HUES64 (cell line): ENCODE measurements at regions not wholly inside any gene's neighbourhood (a gene's known extent, or its start where the extent isn't known, plus 50 kb on each side); places are given as distances from the start of the nearest gene placed in this dataset.

Experiments used
- H3K27ac ChIP-seq: 2 replicates; pipeline ENCODE4 v1.7.0; 2013; ENCODE audit warnings: low read depth, low read length, inconsistent platforms
- H3K27me3 ChIP-seq: 2 replicates; pipeline ENCODE4 v1.6.1; 2013; ENCODE audit warnings: mild to moderate bottlenecking, low read length; ENCODE audit not compliant: insufficient read depth
- H3K36me3 ChIP-seq: 2 replicates; pipeline ENCODE4 v1.6.1; 2013; ENCODE audit warnings: mild to moderate bottlenecking, low read length; ENCODE audit not compliant: insufficient read depth
- H3K4me1 ChIP-seq: 2 replicates; pipeline ENCODE4 v1.6.1; 2013; ENCODE audit warnings: mild to moderate bottlenecking, low read length, moderate library complexity; ENCODE audit not compliant: insufficient read depth
- H3K4me3 ChIP-seq: 2 replicates; pipeline ENCODE4 v1.5.1; 2013; ENCODE audit warnings: mild to moderate bottlenecking, low read length, moderate library complexity
- H3K9ac ChIP-seq: 2 replicates; pipeline ENCODE4 v1.6.1; 2013; ENCODE audit warnings: mild to moderate bottlenecking, low read depth, low read length
- H3K9me3 ChIP-seq: 2 replicates; pipeline ENCODE4 v1.6.1; 2013; ENCODE audit warnings: low read depth, low read length; ENCODE audit not compliant: insufficient read depth
- WGBS: fragments of 150-250, 120-280 bp; methylation state at CpG from one replicate; pipeline ENCODE4 v1.1.7; 2013; ENCODE audit warnings: missing lambda C conversion rate; 5-methylcytosine and 5-hydroxymethylcytosine counted together

- H3K36me3 ChIP-seq: no peaks in the 10 kb centered on the region
- no peaks in the 10 kb centered on the region; the same call in 1 of the 2 replicates for H3K4me1 ChIP-seq
- H3K27ac ChIP-seq: no peak overlapping the region
- no peaks in the 10 kb centered on the region for H3K27me3 ChIP-seq
- 74% methylated on average over 2 of the region's 2 CpGs for WGBS
- H3K9ac ChIP-seq: no peak overlapping the region
- H3K4me3 ChIP-seq: no peak overlapping the region
- H3K9me3 ChIP-seq: no peaks in the 10 kb centered on the region
These were observed 90.6 kb downstream of the TNFSF13B start for GRCh38 chr13:108360139-108360538.

- Histone ChIP-seq H3K4me3 (no peak overlapping the region), H3K36me3 (no peaks in the 10 kb centered on the region), H3K9ac (no peak overlapping the region), H3K27ac (no peak overlapping the region), H3K9me3 (no peaks in the 10 kb centered on the region), H3K27me3 (no peaks in the 10 kb centered on the region), H3K4me1 (no peaks in the 10 kb centered on the region; the same call in 1 of the 2 replicates)
- 92% methylated on average over 9 of the region's 9 CpGs for WGBS
These were observed 92.3 kb downstream of the TNFSF13B start for GRCh38 chr13:108361769-108362168.

- WGBS: 96% methylated on average over 5 of the region's 5 CpGs
- no peak overlapping the region for H3K27ac ChIP-seq
- H3K4me1 ChIP-seq: no peaks in the 10 kb centered on the region; the same call in 1 of the 2 replicates
- no peak overlapping the region for H3K9ac ChIP-seq
- no peak overlapping the region for H3K4me3 ChIP-seq
- H3K27me3 ChIP-seq: no peaks in the 10 kb centered on the region
- no peaks in the 10 kb centered on the region for H3K9me3 ChIP-seq
- no peaks in the 10 kb centered on the region for H3K36me3 ChIP-seq
These were observed 94.1 kb downstream of the TNFSF13B start for GRCh38 chr13:108363666-108364065.

GRCh38 chr13:108365255-108365654 is 95.7 kb downstream of the TNFSF13B start:
- 75% methylated on average over 4 of the region's 4 CpGs for WGBS
- Histone ChIP-seq H3K36me3 (no peaks in the 10 kb centered on the region), H3K4me1 (no peaks in the 10 kb centered on the region; the same call in 1 of the 2 replicates), H3K27me3 (no peaks in the 10 kb centered on the region), H3K9ac (no peak overlapping the region), H3K27ac (no peak overlapping the region), H3K4me3 (no peak overlapping the region), H3K9me3 (no peaks in the 10 kb centered on the region)

DNA sequence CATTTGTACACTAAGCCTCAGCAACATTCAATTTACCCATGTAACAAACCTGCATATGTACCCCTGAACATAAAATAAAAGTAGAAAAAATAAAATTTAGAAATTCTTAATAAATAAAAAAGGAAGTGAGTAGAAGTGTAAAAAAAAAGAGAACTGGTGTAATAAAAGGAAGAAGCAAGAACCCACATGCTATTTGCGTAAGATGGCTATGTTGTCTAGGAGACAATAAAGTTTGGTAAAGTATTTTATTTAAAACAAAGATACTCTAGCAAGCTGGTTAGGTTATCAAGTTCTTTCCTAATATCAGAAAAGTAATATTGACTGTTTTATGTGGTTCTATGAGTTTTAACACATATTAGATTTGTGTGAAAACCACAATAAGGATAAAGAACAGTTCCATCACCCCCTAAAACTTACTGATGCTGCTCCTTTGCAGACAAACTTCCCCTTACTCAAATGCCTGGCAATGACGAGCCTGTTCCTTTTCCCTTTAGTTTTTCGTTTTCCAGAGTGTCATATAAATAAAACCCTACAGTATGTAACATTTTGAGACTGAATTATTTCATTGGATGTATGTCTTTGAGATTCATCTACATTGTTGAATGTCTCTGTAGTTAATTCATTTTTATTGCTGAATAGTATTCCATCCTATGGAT is 98.9 kb downstream of the TNFSF13B start:
- no peaks in the 10 kb centered on the region for H3K27me3 ChIP-seq
- H3K36me3 ChIP-seq: no peaks in the 10 kb centered on the region
- no peaks in the 10 kb centered on the region for H3K9me3 ChIP-seq
- WGBS: 98% methylated on average over 3 of the region's 3 CpGs
- no peak overlapping the region for H3K27ac ChIP-seq
- H3K4me3 ChIP-seq: no peak overlapping the region
- no peak overlapping the region for H3K9ac ChIP-seq
- no peaks in the 10 kb centered on the region; the same call in 1 of the 2 replicates for H3K4me1 ChIP-seq

DNA sequence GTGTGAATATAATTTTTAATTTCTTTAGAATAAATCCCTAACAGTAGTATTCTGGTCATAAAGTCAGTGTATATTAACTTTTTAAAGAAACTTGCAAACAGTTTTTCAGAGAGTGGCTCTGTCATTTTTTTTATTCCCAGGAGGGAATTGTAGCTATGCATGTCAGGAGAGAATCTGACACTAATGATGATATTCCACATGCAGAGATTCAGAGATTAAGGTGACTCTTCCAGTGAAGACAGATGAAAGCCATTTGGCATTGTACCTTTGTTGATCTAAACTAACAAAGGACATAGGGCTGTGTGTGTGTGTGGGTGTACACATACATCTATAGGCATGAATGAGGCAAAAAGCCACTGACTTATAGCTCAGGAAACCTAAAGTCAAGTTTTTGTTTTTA is 99.9 kb downstream of the TNFSF13B start:
- H3K27ac ChIP-seq: no peak overlapping the region

DNA sequence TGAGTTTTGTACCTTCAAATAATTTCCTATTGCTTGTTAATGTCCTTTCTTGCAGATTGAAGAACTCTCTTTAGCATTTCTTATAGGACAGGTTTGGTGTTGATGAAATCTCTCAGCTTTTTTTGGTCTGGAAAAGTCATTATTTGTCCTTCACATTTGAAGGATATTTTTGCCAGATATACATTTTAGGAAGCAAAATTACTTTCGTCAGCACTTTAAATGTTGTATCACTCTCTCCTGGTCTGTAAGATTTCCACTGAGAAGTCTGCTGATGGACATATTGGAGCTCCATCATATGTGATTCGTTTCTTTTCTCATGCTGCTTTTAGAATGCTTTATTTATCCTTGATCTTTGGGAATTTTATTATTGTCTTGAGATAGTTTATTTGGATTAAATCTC is 105.5 kb downstream of the TNFSF13B start:
- Histone ChIP-seq H3K27ac (no peak overlapping the region), H3K9me3 (no peaks in the 10 kb centered on the region), H3K4me3 (no peak overlapping the region), H3K4me1 (no peaks in the 10 kb centered on the region), H3K36me3 (no peaks in the 10 kb centered on the region), H3K27me3 (no peaks in the 10 kb centered on the region), H3K9ac (no peak overlapping the region)
- WGBS: 100% methylated on average over 2 of the region's 2 CpGs

More for the DNA sequence above, 99.9 kb downstream of the TNFSF13B start:
- Histone ChIP-seq H3K4me3 (no peak overlapping the region), H3K4me1 (no peaks in the 10 kb centered on the region; the same call in 1 of the 2 replicates), H3K36me3 (no peaks in the 10 kb centered on the region), H3K9ac (no peak overlapping the region), H3K9me3 (no peaks in the 10 kb centered on the region), H3K27me3 (no peaks in the 10 kb centered on the region)

GRCh38 chr13:108375772-108376171 is 106.3 kb downstream of the TNFSF13B start:
- Histone ChIP-seq H3K4me3 (no peak overlapping the region), H3K36me3 (no peaks in the 10 kb centered on the region), H3K27ac (no peak overlapping the region), H3K27me3 (no peaks in the 10 kb centered on the region), H3K4me1 (no peaks in the 10 kb centered on the region), H3K9me3 (no peaks in the 10 kb centered on the region), H3K9ac (no peak overlapping the region)
- WGBS: 95% methylated on average over 2 of the region's 2 CpGs

DNA sequence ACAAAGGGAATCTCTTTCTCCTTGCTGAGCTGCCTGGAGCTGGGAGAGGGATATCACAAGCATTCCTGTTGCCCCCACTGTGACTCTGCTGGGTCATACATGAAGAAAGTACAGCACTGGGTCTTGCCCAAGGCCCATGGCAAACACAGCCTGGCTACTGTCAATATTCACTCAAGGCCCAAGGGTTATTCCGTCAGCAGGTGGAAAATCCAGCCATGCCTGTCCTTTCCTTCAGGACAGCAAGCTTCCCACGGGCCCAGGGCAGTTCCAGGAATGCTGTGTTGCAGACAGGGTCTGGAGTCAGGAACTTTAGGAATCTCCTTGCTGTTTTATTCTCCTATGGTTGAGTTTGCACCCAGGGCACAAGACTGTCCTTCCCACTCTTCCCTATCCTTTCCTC is 106.8 kb downstream of the TNFSF13B start:
- H3K36me3 ChIP-seq: no peaks in the 10 kb centered on the region
- H3K27me3 ChIP-seq: no peaks in the 10 kb centered on the region
- H3K4me3 ChIP-seq: no peak overlapping the region
- H3K9ac ChIP-seq: no peak overlapping the region
- no peaks in the 10 kb centered on the region for H3K4me1 ChIP-seq
- WGBS: 88% methylated on average over 2 of the region's 2 CpGs
- H3K27ac ChIP-seq: no peak overlapping the region
- no peaks in the 10 kb centered on the region for H3K9me3 ChIP-seq

GRCh38 chr13:108377646-108378206 is 108.2 kb downstream of the TNFSF13B start:
- Histone ChIP-seq H3K27ac (no peak overlapping the region), H3K36me3 (no peaks in the 10 kb centered on the region), H3K4me1 (no peaks in the 10 kb centered on the region), H3K4me3 (no peak overlapping the region), H3K9me3 (no peaks in the 10 kb centered on the region), H3K9ac (no peak overlapping the region), H3K27me3 (no peaks in the 10 kb centered on the region)
- WGBS: 94% methylated on average over 6 of the region's 6 CpGs

DNA sequence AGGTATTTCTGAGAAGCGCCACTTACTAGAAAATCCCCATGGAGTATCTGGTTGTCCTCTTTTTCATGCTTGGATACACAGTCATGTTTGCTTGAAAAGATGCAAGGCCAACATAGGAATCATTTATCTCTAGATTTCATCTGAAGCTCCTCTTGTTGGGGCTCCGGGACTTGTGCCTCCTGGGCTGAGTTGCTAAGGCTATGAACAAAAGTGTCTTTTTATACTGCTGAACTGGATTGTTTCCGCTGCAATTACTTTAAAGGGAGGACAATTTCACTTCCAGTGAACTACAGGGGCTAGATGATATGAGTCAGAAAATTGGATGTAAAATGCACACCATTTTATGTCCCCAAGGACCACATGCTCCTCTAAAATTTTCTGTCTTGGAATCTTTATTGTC is 114.1 kb downstream of the TNFSF13B start:
- Histone ChIP-seq H3K27me3 (no peaks in the 10 kb centered on the region), H3K9ac (no peak overlapping the region), H3K9me3 (no peaks in the 10 kb centered on the region), H3K4me3 (no peak overlapping the region), H3K27ac (no peak overlapping the region), H3K36me3 (no peaks in the 10 kb centered on the region), H3K4me1 (no peaks in the 10 kb centered on the region)
- 95% methylated on average over 3 of the region's 3 CpGs for WGBS
